HG03442 (cell line): ENCODE measurements at regions not wholly inside any gene's neighbourhood (a gene's known extent, or its start where the extent isn't known, plus 50 kb on each side); places are given as distances from the start of the nearest gene placed in this dataset.
A peak's percentile ranks its signal among the peaks of the same experiment; 100 is the strongest.

Experiments
- ATAC-seq: cut with Tn5 transposase; IDR thresholded peaks from one replicate; pipeline ENCODE4 v1.9.1; 2021; ENCODE audit warnings: mild to moderate bottlenecking, moderate library complexity; ENCODE audit not compliant: unreplicated experiment

GRCh38 chr12:24759155-24759554, 189.7 kb downstream of the BCAT1 start:
- no peak for ATAC-seq

GRCh38 chr12:24756479-24757024, 192.3 kb downstream of the BCAT1 start:
- ATAC-seq, result no peak

- no peak for ATAC-seq
Observed at GRCh38 chr12:24754690-24755638, 193.9 kb downstream of the BCAT1 start.

GRCh38 chr12:24752763-24753462, 196.0 kb downstream of the BCAT1 start:
- no peak for ATAC-seq

- no peak for ATAC-seq
Observed at GRCh38 chr12:24751181-24751580, 197.7 kb downstream of the BCAT1 start.

- ATAC-seq, result no peak
Observed at GRCh38 chr12:24750263-24750662, 198.6 kb downstream of the BCAT1 start.

- no peak for ATAC-seq
Observed at GRCh38 chr12:24749171-24749570, 199.7 kb downstream of the BCAT1 start.

- ATAC-seq, result no peak
Observed at GRCh38 chr12:24748326-24748725, 200.6 kb downstream of the BCAT1 start.

GRCh38 chr12:24746864-24747263, 202.0 kb downstream of the BCAT1 start:
- ATAC-seq, result no peak

GRCh38 chr12:24746006-24746671, 202.8 kb downstream of the BCAT1 start:
- ATAC-seq, result no peak

- no peak for ATAC-seq
Observed at GRCh38 chr12:24743941-24744793, 204.7 kb downstream of the BCAT1 start.

- ATAC-seq, result peak; percentile 93
Observed at GRCh38 chr12:24742378-24742777, 206.5 kb downstream of the BCAT1 start.

GRCh38 chr12:24741216-24741615, 207.7 kb downstream of the BCAT1 start:
- peak; percentile 41 for ATAC-seq

GRCh38 chr12:24739106-24739779, 209.7 kb downstream of the BCAT1 start:
- no peak for ATAC-seq

- no peak for ATAC-seq
Observed at GRCh38 chr12:24738441-24738840, 210.5 kb downstream of the BCAT1 start.

GRCh38 chr12:24731596-24731995, 217.3 kb downstream of the BCAT1 start:
- ATAC-seq, result no peak

GRCh38 chr12:24730489-24730896, 218.4 kb downstream of the BCAT1 start:
- ATAC-seq, result peak; percentile 63

- no peak for ATAC-seq
Observed at GRCh38 chr12:24728826-24729225, 220.1 kb downstream of the BCAT1 start.

- peak; percentile 37 for ATAC-seq
Observed at GRCh38 chr12:24728366-24728765, 220.5 kb downstream of the BCAT1 start.

- ATAC-seq, result no peak
Observed at GRCh38 chr12:24725616-24726015, 223.3 kb downstream of the BCAT1 start.
